CD4-positive, alpha-beta T cell treated with Interleukin-15 for 4 hours (primary cell): ENCODE measurements at regions not wholly inside any gene's neighbourhood (a gene's known extent, or its start where the extent isn't known, plus 50 kb on each side); places are given as distances from the start of the nearest gene placed in this dataset.
"Not testable (repeated sequence)": the region's sequence is repeated elsewhere in the genome, so short reads cannot be mapped to it uniquely, and the experiment has no call there.

Experiments
- DNase-seq: peaks from one replicate; pipeline ENCODE4 v3.0.0-alpha.2; 2020; ENCODE audit warnings: low spot score

- no peak for DNase-seq
Measured at GRCh38 chr10:118465300-118465874, 123.3 kb upstream of the FAM204A start.

GRCh38 chr10:118463740-118464139 lies 121.6 kb upstream of the FAM204A start:
- no peak for DNase-seq

- DNase-seq, result no peak
Measured at GRCh38 chr10:118462401-118462800, 120.3 kb upstream of the FAM204A start.

GRCh38 chr10:118459642-118460193 lies 117.6 kb upstream of the FAM204A start:
- DNase-seq, result peak; percentile 52

GRCh38 chr10:118458957-118459641 lies 117.0 kb upstream of the FAM204A start:
- DNase-seq, result no peak

GRCh38 chr10:118457824-118458428 lies 115.8 kb upstream of the FAM204A start:
- no peak for DNase-seq

GRCh38 chr10:118455181-118455695 lies 113.1 kb upstream of the FAM204A start:
- DNase-seq, result no peak

GRCh38 chr10:118454211-118454610 lies 112.1 kb upstream of the FAM204A start:
- DNase-seq, result no peak

- no peak for DNase-seq
Measured at GRCh38 chr10:118452098-118452497, 110.0 kb upstream of the FAM204A start.

- no peak for DNase-seq
Measured at GRCh38 chr10:118449521-118449920, 107.4 kb upstream of the FAM204A start.

GRCh38 chr10:118448744-118449143 lies 106.6 kb upstream of the FAM204A start:
- DNase-seq, result no peak

GRCh38 chr10:118447478-118448270 lies 105.5 kb upstream of the FAM204A start:
- DNase-seq, result no peak

GRCh38 chr10:118445535-118445934 lies 103.4 kb upstream of the FAM204A start:
- DNase-seq, result no peak

GRCh38 chr10:118444069-118444468 lies 101.9 kb upstream of the FAM204A start:
- no peak for DNase-seq

- no peak for DNase-seq
Measured at GRCh38 chr10:118442032-118442431, 99.9 kb upstream of the FAM204A start.

- DNase-seq, result no peak
Measured at GRCh38 chr10:118439824-118440223, 97.7 kb upstream of the FAM204A start.

- DNase-seq, result no peak
Measured at GRCh38 chr10:118436742-118437141, 94.6 kb upstream of the FAM204A start.

GRCh38 chr10:118430190-118430589 lies 88.1 kb upstream of the FAM204A start:
- DNase-seq, result no peak

- DNase-seq, result peak; percentile 33
Measured at GRCh38 chr10:118423800-118424442, 81.8 kb upstream of the FAM204A start.

GRCh38 chr10:118422241-118422640 lies 80.1 kb upstream of the FAM204A start:
- no peak for DNase-seq

GRCh38 chr10:118420049-118420448 lies 77.9 kb upstream of the FAM204A start:
- DNase-seq, result not testable (repeated sequence)

- DNase-seq, result no peak
Measured at GRCh38 chr10:118412932-118413331, 70.8 kb upstream of the FAM204A start.
